ENCODE measurements at regions not wholly inside any gene's neighbourhood (a gene's known extent, or its start where the extent isn't known, plus 50 kb on each side); places are given as distances from the start of the nearest gene placed in this dataset.

GRCh38 chr6:80939480-80939879 lies 813.0 kb downstream of the TENT5A start:
- TF ChIP-seq CTCF (IDR thresholded peaks at IDR 0.05) (no peak), POLR2AphosphoS5 (IDR thresholded peaks at IDR 0.05) (no peak)

Data from transverse colon (tissue), 4 donors.